SK-N-SH (cell line): ENCODE measurements at regions not wholly inside any gene's neighbourhood (a gene's known extent, or its start where the extent isn't known, plus 50 kb on each side); places are given as distances from the start of the nearest gene placed in this dataset.

ENCODE experiments used
- CTCF ChIA-PET: fragments of 300-600, 350-600 bp; formaldehyde crosslinking; extraction: SDS; loops from one replicate; lab custom pipeline; 2021; lab: Yijun Ruan, JAX
- POLR2A ChIA-PET: fragments of 350-600 bp; sonication (Branson Sonifier 250); formaldehyde crosslinking; extraction: SDS; loops from one replicate; lab custom pipeline; 2020; ENCODE audit warnings: antibody characterized with exemption, inconsistent platforms; lab: Yijun Ruan, JAX
- DNase-seq: peaks from one replicate; pipeline ENCODE4 v3.0.0; 2012
- H2AFZ ChIP-seq: fragments of 200-600 bp; sonication (generic); 2 replicates; pipeline ENCODE4 v1.8.1; 2016; ENCODE audit warnings: antibody characterized with exemption, mild to moderate bottlenecking, low read depth
- H3F3A ChIP-seq: fragments of 200-600 bp; sonication (generic); replicated peaks from 2 replicates; pipeline ENCODE3; 2016; ENCODE audit warnings: antibody characterized with exemption, mild to moderate bottlenecking; ENCODE audit not compliant: insufficient read depth
- H3K27ac ChIP-seq, 2 experiments: fragments of 200-500 bp in 1 of 2; fragments of 200-600 bp in 1 of 2; sonication (Bioruptor generic) in 1 of 2; sonication (generic), shearing (Covaris generic) in 1 of 2; 2 replicates each; pipeline versions ENCODE4 v1.5.1 to v1.6.1; 2014 to 2016; ENCODE audit warnings: low read depth in 2 of 2, inconsistent platforms in 1 of 2, low read length in 1 of 2, mild to moderate bottlenecking in 1 of 2, mixed read lengths in 1 of 2
- H3K27me3 ChIP-seq: fragments of 200-600 bp; sonication (generic), shearing (Covaris generic); 2 replicates; pipeline ENCODE4 v1.6.1; 2016; ENCODE audit warnings: mixed run types; ENCODE audit not compliant: insufficient read depth
- H3K36me3 ChIP-seq, 2 experiments: fragments of 200-500 bp in 1 of 2; fragments of 200-600 bp in 1 of 2; sonication (Bioruptor generic) in 1 of 2; sonication (generic) in 1 of 2; replicated peaks in 1 of 2; 2 replicates each; pipeline versions ENCODE3 to v1.5.1; 2014 to 2016; ENCODE audit warnings: low read length in 1 of 2, mild to moderate bottlenecking in 1 of 2; ENCODE audit not compliant: insufficient read depth in 2 of 2, control insufficient read depth in 1 of 2
- H3K4me1 ChIP-seq, 2 experiments: fragments of 200-500 bp in 1 of 2; fragments of 200-600 bp in 1 of 2; sonication (Bioruptor generic) in 1 of 2; sonication (generic), shearing (Covaris generic) in 1 of 2; 2 replicates each; pipeline versions ENCODE4 v1.5.1 to v1.6.1; 2014 to 2016; ENCODE audit warnings: low read depth in 1 of 2, low read length in 1 of 2, mixed run types in 1 of 2; ENCODE audit not compliant: insufficient read depth in 2 of 2, control insufficient read depth in 1 of 2
- H3K4me2 ChIP-seq: fragments of 200-600 bp; sonication (generic), shearing (Covaris generic); 2 replicates; pipeline ENCODE4 v1.6.1; 2017; ENCODE audit warnings: mixed run types
- H3K4me3 ChIP-seq, 2 experiments: fragments of 200-500 bp in 1 of 2; fragments of 200-600 bp in 1 of 2; sonication (Bioruptor generic) in 1 of 2; sonication (generic), shearing (Covaris generic) in 1 of 2; 2 replicates each; pipeline versions ENCODE4 v1.5.1 to v1.8.1; 2014 to 2016; ENCODE audit warnings: low read depth in 2 of 2, inconsistent platforms in 1 of 2, low read length in 1 of 2, mild to moderate bottlenecking in 1 of 2, mixed read lengths in 1 of 2, moderate library complexity in 1 of 2
- H3K79me2 ChIP-seq: fragments of 200-600 bp; sonication (generic); 2 replicates; pipeline ENCODE4 v1.8.1; 2017; ENCODE audit warnings: mild to moderate bottlenecking; ENCODE audit not compliant: insufficient read depth
- H3K9ac ChIP-seq: fragments of 200-600 bp; sonication (generic); 2 replicates; pipeline ENCODE4 v1.6.1; 2017; ENCODE audit warnings: mixed run types
- H3K9me2 ChIP-seq: fragments of 200-600 bp; sonication (generic); 2 replicates; pipeline ENCODE4 v1.6.1; 2017; ENCODE audit warnings: mixed run types
- H3K9me3 ChIP-seq: fragments of 200-600 bp; sonication (generic); 2 replicates; pipeline ENCODE4 v1.6.1; 2017; ENCODE audit warnings: mixed run types, mild to moderate bottlenecking, moderate library complexity
- H4K20me1 ChIP-seq: fragments of 200-600 bp; sonication (generic); 2 replicates; pipeline ENCODE4 v1.6.1; 2017; ENCODE audit warnings: mild to moderate bottlenecking, mixed run types; ENCODE audit not compliant: insufficient read depth
- ELF1 ChIP-seq: IDR thresholded peaks from 2 replicates; pipeline ENCODE4 v1.4.0; 2012
- FOSL2 ChIP-seq: IDR thresholded peaks from 2 replicates; pipeline ENCODE4 v1.4.0; 2012; ENCODE audit warnings: low read depth, mild to moderate bottlenecking, moderate library complexity, borderline replicate concordance
- FOXJ3 ChIP-seq: sonication (generic); formaldehyde crosslinking; IDR thresholded peaks from 2 replicates; pipeline ENCODE4 v1.5.1; 2020; ENCODE audit warnings: mild to moderate bottlenecking, missing genetic modification reagents
- FOXM1 ChIP-seq: IDR thresholded peaks from 2 replicates; pipeline ENCODE4 v1.4.0; 2012; ENCODE audit warnings: low read depth, mild to moderate bottlenecking
- GATA2 ChIP-seq: sonication (generic); formaldehyde crosslinking; IDR thresholded peaks from 2 replicates; pipeline ENCODE4 v1.5.0; 2020; ENCODE audit warnings: mild to moderate bottlenecking, missing genetic modification reagents
- NFIC ChIP-seq: IDR thresholded peaks from 2 replicates; pipeline ENCODE4 v1.4.0; 2012; ENCODE audit warnings: borderline replicate concordance
- RAD21 ChIP-seq: IDR thresholded peaks from 2 replicates; pipeline ENCODE4 v1.6.1; 2012; ENCODE audit warnings: mild to moderate bottlenecking, low read length
- REST ChIP-seq: IDR thresholded peaks from 2 replicates; pipeline ENCODE4 v1.6.1; 2012; ENCODE audit warnings: mild to moderate bottlenecking, low read depth, low read length, moderate library complexity
- RFX5 ChIP-seq: IDR thresholded peaks from 2 replicates; pipeline ENCODE4 v1.6.1; 2012; ENCODE audit warnings: mild to moderate bottlenecking, improper control_type of control experiment, low read length
- USF2 ChIP-seq: fragments of 150-350 bp; IDR thresholded peaks from 2 replicates; pipeline ENCODE4 v1.6.1; 2017; ENCODE audit warnings: antibody characterized with exemption, low read length, low read depth, borderline replicate concordance
- YY1 ChIP-seq: IDR thresholded peaks from 2 replicates; pipeline ENCODE4 v1.4.0; 2012; ENCODE audit warnings: low read depth, mild to moderate bottlenecking
- WGBS: methylation state at CpG from one replicate; pipeline ENCODE4 v1.1.6; 2017; ENCODE audit warnings: low lambda C conversion rate; 5-methylcytosine and 5-hydroxymethylcytosine counted together
- TF ChIP-seq, protein P1 (sequence below): fragments of 150-350 bp; IDR thresholded peaks from 2 replicates; pipeline ENCODE4 v1.6.1; 2016; ENCODE audit warnings: mild to moderate bottlenecking, low read depth, low read length
- TF ChIP-seq, protein P2 (sequence below): IDR thresholded peaks from 2 replicates; pipeline ENCODE4 v1.4.0; 2012; ENCODE audit warnings: low read depth, borderline replicate concordance
- TF ChIP-seq, protein P3 (sequence below): IDR thresholded peaks from 2 replicates; pipeline ENCODE4 v1.4.0; 2012; ENCODE audit warnings: low read depth, borderline replicate concordance

DNA sequence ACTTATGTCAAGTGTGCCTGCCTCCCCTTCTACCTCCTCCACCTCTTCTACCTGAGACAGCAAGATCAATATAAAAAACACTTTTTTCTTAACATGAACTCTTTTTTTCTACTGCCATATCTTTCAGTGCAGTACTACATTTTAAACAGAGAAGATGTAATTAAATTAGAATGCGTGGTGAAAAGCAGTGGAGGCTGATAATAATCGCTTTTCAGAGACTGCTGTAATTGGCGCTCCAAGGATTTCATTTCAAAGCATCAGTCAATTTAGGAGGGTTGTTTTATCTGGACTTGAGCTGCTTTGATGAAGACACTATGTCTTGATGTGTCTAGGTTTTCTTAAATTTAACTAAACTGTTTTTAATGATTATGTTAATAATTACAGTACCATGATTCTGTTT lies 85.3 kb upstream of the CRBN start:
- DNase-seq: no peak
- no peaks in the 10 kb centered on the region; a peak in 1 of 4 replicates for H3K4me1 ChIP-seq
- H4K20me1 ChIP-seq: no peaks in the 10 kb centered on the region
- no peak overlapping the region for H3K27ac ChIP-seq
- H3K79me2 ChIP-seq: no peaks in the 10 kb centered on the region
- no peaks in the 10 kb centered on the region for H3K36me3 ChIP-seq
- no peak overlapping the region for H3K4me2 ChIP-seq
- TF ChIP-seq FOXJ3 (no peak), FOSL2 (no peak)
- H2AFZ ChIP-seq: no peak overlapping the region
- H3K9me3 ChIP-seq: no peaks in the 10 kb centered on the region
- no peaks in the 10 kb centered on the region for H3K27me3 ChIP-seq
- H3F3A ChIP-seq: no peaks in the 10 kb centered on the region
- 1% methylated on average over 3 of the region's 3 CpGs for WGBS
- POLR2A ChIA-PET: no interaction called here
- CTCF ChIA-PET: no interaction called here
- H3K4me3 ChIP-seq: no peak overlapping the region
- no peak overlapping the region for H3K9ac ChIP-seq
- H3K9me2 ChIP-seq: no peaks in the 10 kb centered on the region

GRCh38 chr3:3260870-3261269 lies 81.4 kb upstream of the CRBN start:
- no peaks in the 10 kb centered on the region; a peak in 1 of 4 replicates for H3K4me1 ChIP-seq
- ChIA-PET CTCF (interaction anchor here (1.3 kb wide), 1 partner anchor 10 kb away, joined by 3 read pairs; no protein-coding TSS in a partner anchor), POLR2A (no interaction called here)
- H3K27me3 ChIP-seq: no peaks in the 10 kb centered on the region
- no peak overlapping the region for H3K4me2 ChIP-seq
- H2AFZ ChIP-seq: no peak overlapping the region
- no peaks in the 10 kb centered on the region for H3K79me2 ChIP-seq
- H3K4me3 ChIP-seq: no peak overlapping the region
- H3K9ac ChIP-seq: no peak overlapping the region
- H3F3A ChIP-seq: no peaks in the 10 kb centered on the region
- TF ChIP-seq, protein P1, sequence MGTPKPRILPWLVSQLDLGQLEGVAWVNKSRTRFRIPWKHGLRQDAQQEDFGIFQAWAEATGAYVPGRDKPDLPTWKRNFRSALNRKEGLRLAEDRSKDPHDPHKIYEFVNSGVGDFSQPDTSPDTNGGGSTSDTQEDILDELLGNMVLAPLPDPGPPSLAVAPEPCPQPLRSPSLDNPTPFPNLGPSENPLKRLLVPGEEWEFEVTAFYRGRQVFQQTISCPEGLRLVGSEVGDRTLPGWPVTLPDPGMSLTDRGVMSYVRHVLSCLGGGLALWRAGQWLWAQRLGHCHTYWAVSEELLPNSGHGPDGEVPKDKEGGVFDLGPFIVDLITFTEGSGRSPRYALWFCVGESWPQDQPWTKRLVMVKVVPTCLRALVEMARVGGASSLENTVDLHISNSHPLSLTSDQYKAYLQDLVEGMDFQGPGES: no peak
- no peak for TF ChIP-seq RFX5
- TF ChIP-seq YY1: no peak
- no peak for TF ChIP-seq ELF1
- TF ChIP-seq NFIC: no peak
- no peak for TF ChIP-seq RAD21
- TF ChIP-seq FOXM1: no peak
- no peak for TF ChIP-seq FOXJ3
- TF ChIP-seq GATA2 (CRISPR knock-in tag): no peak
- TF ChIP-seq, protein P2, sequence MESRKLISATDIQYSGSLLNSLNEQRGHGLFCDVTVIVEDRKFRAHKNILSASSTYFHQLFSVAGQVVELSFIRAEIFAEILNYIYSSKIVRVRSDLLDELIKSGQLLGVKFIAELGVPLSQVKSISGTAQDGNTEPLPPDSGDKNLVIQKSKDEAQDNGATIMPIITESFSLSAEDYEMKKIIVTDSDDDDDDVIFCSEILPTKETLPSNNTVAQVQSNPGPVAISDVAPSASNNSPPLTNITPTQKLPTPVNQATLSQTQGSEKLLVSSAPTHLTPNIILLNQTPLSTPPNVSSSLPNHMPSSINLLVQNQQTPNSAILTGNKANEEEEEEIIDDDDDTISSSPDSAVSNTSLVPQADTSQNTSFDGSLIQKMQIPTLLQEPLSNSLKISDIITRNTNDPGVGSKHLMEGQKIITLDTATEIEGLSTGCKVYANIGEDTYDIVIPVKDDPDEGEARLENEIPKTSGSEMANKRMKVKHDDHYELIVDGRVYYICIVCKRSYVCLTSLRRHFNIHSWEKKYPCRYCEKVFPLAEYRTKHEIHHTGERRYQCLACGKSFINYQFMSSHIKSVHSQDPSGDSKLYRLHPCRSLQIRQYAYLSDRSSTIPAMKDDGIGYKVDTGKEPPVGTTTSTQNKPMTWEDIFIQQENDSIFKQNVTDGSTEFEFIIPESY: no peak
- TF ChIP-seq, protein P3, sequence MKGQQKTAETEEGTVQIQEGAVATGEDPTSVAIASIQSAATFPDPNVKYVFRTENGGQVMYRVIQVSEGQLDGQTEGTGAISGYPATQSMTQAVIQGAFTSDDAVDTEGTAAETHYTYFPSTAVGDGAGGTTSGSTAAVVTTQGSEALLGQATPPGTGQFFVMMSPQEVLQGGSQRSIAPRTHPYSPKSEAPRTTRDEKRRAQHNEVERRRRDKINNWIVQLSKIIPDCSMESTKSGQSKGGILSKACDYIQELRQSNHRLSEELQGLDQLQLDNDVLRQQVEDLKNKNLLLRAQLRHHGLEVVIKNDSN: no peak
- TF ChIP-seq USF2: no peak
- no peak for TF ChIP-seq REST
- H3K27ac ChIP-seq: no peak overlapping the region
- no peaks in the 10 kb centered on the region for H4K20me1 ChIP-seq
- H3K9me2 ChIP-seq: no peaks in the 10 kb centered on the region
- no peak for DNase-seq
- H3K9me3 ChIP-seq: no peaks in the 10 kb centered on the region
- H3K36me3 ChIP-seq: no peaks in the 10 kb centered on the region
